ENCODE measurements at regions not wholly inside any gene's neighbourhood (a gene's known extent, or its start where the extent isn't known, plus 50 kb on each side); places are given as distances from the start of the nearest gene placed in this dataset.

- no peak overlapping the region for H3K4me3 ChIP-seq (ENCODE audit: low read depth, low read length)
- TF ChIP-seq, protein P1, sequence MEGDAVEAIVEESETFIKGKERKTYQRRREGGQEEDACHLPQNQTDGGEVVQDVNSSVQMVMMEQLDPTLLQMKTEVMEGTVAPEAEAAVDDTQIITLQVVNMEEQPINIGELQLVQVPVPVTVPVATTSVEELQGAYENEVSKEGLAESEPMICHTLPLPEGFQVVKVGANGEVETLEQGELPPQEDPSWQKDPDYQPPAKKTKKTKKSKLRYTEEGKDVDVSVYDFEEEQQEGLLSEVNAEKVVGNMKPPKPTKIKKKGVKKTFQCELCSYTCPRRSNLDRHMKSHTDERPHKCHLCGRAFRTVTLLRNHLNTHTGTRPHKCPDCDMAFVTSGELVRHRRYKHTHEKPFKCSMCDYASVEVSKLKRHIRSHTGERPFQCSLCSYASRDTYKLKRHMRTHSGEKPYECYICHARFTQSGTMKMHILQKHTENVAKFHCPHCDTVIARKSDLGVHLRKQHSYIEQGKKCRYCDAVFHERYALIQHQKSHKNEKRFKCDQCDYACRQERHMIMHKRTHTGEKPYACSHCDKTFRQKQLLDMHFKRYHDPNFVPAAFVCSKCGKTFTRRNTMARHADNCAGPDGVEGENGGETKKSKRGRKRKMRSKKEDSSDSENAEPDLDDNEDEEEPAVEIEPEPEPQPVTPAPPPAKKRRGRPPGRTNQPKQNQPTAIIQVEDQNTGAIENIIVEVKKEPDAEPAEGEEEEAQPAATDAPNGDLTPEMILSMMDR (IDR thresholded peaks at IDR 0.05; ENCODE audit: borderline replicate concordance, insufficient read depth, low read depth, low read length): no peak
These were observed 601.0 kb upstream of the ACO1 start for GRCh38 chr9:31783491-31783890.

GRCh38 chr9:31790720-31791119 is 593.7 kb upstream of the ACO1 start:
- no peak overlapping the region for H3K4me3 ChIP-seq (ENCODE audit: low read depth, low read length)
- TF ChIP-seq, protein P1 (IDR thresholded peaks at IDR 0.05; ENCODE audit: borderline replicate concordance, insufficient read depth, low read depth, low read length): no peak

GRCh38 chr9:31799953-31800609 is 584.4 kb upstream of the ACO1 start:
- H3K4me3 ChIP-seq (ENCODE audit: low read depth, low read length): no peak overlapping the region
- TF ChIP-seq, protein P1 (IDR thresholded peaks at IDR 0.05; ENCODE audit: borderline replicate concordance, insufficient read depth, low read depth, low read length): peak; percentile 29; the same call in 1 of the 2 replicates

- H3K4me3 ChIP-seq (ENCODE audit: low read depth, low read length): no peak overlapping the region
- TF ChIP-seq, protein P1 (IDR thresholded peaks at IDR 0.05; ENCODE audit: borderline replicate concordance, insufficient read depth, low read depth, low read length): 0 out of 2 replicates have a peak, but pooled peaks have one; percentile 4
These were observed 576.7 kb upstream of the ACO1 start for GRCh38 chr9:31807574-31808256.

GRCh38 chr9:31808766-31809165 is 575.7 kb upstream of the ACO1 start:
- H3K4me3 ChIP-seq (ENCODE audit: low read depth, low read length): no peak overlapping the region
- TF ChIP-seq, protein P1 (IDR thresholded peaks at IDR 0.05; ENCODE audit: borderline replicate concordance, insufficient read depth, low read depth, low read length): no peak

DNA sequence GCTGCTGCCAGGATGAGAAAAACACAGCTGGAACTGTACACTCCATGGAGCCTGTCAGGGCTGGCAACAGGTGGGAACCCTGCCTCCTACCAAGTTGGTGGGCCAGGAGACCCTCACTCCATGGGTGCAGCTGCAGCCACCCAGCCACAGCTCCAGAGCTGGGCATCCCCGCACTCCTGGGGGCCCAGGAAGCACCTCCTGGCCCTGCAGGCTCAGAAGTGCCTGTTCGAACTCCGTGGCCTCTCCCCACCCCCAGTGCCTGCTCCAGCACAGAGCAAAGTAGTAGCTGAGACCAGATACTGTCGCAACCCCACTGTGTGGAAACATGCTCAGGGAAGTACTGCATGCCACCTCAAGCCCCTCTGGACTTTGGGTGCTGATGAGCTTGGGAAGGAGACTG is 564.0 kb upstream of the ACO1 start:
- TF ChIP-seq, protein P1 (IDR thresholded peaks at IDR 0.05; ENCODE audit: borderline replicate concordance, insufficient read depth, low read depth, low read length): no peak
- no peak overlapping the region for H3K4me3 ChIP-seq (ENCODE audit: low read depth, low read length)

- no peak overlapping the region for H3K4me3 ChIP-seq (ENCODE audit: low read depth, low read length)
- TF ChIP-seq, protein P1 (IDR thresholded peaks at IDR 0.05; ENCODE audit: borderline replicate concordance, insufficient read depth, low read depth, low read length): no peak
These were observed 562.9 kb upstream of the ACO1 start for GRCh38 chr9:31821583-31821982.

All from GM12875 (cell line).